ENCODE measurements at regions not wholly inside any gene's neighbourhood (a gene's known extent, or its start where the extent isn't known, plus 50 kb on each side); places are given as distances from the start of the nearest gene placed in this dataset.

GRCh38 chr3:76969996-76970615, 69.8 kb upstream of the ROBO2 start:
- DNase-seq (ENCODE audit: low spot score in 2 of 2) = no peak
- WGBS, 2 donors = 81 to 82% methylated on average over 4 of the region's 4 CpGs
- intact Hi-C loops (cut with DNase I; ENCODE audit: low total_unique reads) = no loop called here
- no peak for TF ChIP-seq POLR2A (IDR thresholded peaks at IDR 0.05)
- no peak for TF ChIP-seq CTCF (IDR thresholded peaks at IDR 0.05)
- no peak overlapping the region for H3K4me3 ChIP-seq (ENCODE audit: low read depth, poor library complexity, severe bottlenecking)

- intact Hi-C loops (cut with DNase I; ENCODE audit: low total_unique reads) = no loop called here
- TF ChIP-seq CTCF (IDR thresholded peaks at IDR 0.05) = no peak
- no peak for TF ChIP-seq POLR2A (IDR thresholded peaks at IDR 0.05)
- H3K4me3 ChIP-seq (ENCODE audit: low read depth, poor library complexity, severe bottlenecking) = no peak overlapping the region
- WGBS, 2 donors = 76 to 85% methylated on average over 4 of the region's 4 CpGs
- DNase-seq (ENCODE audit: low spot score in 2 of 2) = no peak
Observed at GRCh38 chr3:76972624-76973296, 67.1 kb upstream of the ROBO2 start.

GRCh38 chr3:76976996-76977395, 62.9 kb upstream of the ROBO2 start:
- no peak for DNase-seq (ENCODE audit: low spot score in 2 of 2)
- TF ChIP-seq POLR2A (IDR thresholded peaks at IDR 0.05) (no peak), CTCF (IDR thresholded peaks at IDR 0.05) (no peak)
- intact Hi-C loops (cut with DNase I; ENCODE audit: low total_unique reads) = no loop called here
- no peak overlapping the region for H3K4me3 ChIP-seq (ENCODE audit: low read depth, poor library complexity, severe bottlenecking)

GRCh38 chr3:76985645-76986044, 54.3 kb upstream of the ROBO2 start:
- TF ChIP-seq CTCF (IDR thresholded peaks at IDR 0.05) (no peak), POLR2A (IDR thresholded peaks at IDR 0.05) (no peak)
- intact Hi-C loops (cut with DNase I; ENCODE audit: low total_unique reads) = no loop called here
- no peak overlapping the region for H3K4me3 ChIP-seq (ENCODE audit: low read depth, poor library complexity, severe bottlenecking)
- no peak for DNase-seq (ENCODE audit: low spot score in 2 of 2)

GRCh38 chr3:76986876-76987474, 52.9 kb upstream of the ROBO2 start:
- 88 to 91% methylated on average over 11 of the region's 11 CpGs for WGBS, 2 donors
- H3K4me3 ChIP-seq (ENCODE audit: low read depth, poor library complexity, severe bottlenecking) = no peak overlapping the region
- no peak for DNase-seq (ENCODE audit: low spot score in 2 of 2)
- intact Hi-C loops (cut with DNase I; ENCODE audit: low total_unique reads) = no loop called here
- TF ChIP-seq POLR2A (IDR thresholded peaks at IDR 0.05) (no peak), CTCF (IDR thresholded peaks at IDR 0.05) (no peak)

Measured in lower leg skin (tissue), 4 donors.